T-helper 1 cell treated with Interleukin-12 subunit alpha and Interleukin-12 subunit beta and Interleukin-4 antibody, amounts not matched to agents 30 μg/mL and 1 μg/mL, for 36 hours (primary cell): ENCODE measurements at regions not wholly inside any gene's neighbourhood (a gene's known extent, or its start where the extent isn't known, plus 50 kb on each side); places are given as distances from the start of the nearest gene placed in this dataset.

Experiments used
- H3K27ac Mint-ChIP-seq: one replicate; pipeline ENCODE4 v1.8.0; 2021; ENCODE audit warnings: mild to moderate bottlenecking, mixed read lengths
- H3K27me3 Mint-ChIP-seq: one replicate; pipeline ENCODE4 v1.8.0; 2021; ENCODE audit warnings: low read depth, mixed read lengths
- H3K36me3 Mint-ChIP-seq: one replicate; pipeline ENCODE4 v1.8.0; 2021; ENCODE audit warnings: low read depth, mixed read lengths
- H3K4me1 Mint-ChIP-seq: one replicate; pipeline ENCODE4 v1.8.0; 2021; ENCODE audit warnings: low read depth, mixed read lengths
- H3K4me3 Mint-ChIP-seq: one replicate; pipeline ENCODE4 v1.8.0; 2021; ENCODE audit warnings: mild to moderate bottlenecking, moderate library complexity, mixed read lengths
- H3K9me3 Mint-ChIP-seq: one replicate; pipeline ENCODE4 v1.8.0; 2021; ENCODE audit warnings: mixed read lengths

DNA sequence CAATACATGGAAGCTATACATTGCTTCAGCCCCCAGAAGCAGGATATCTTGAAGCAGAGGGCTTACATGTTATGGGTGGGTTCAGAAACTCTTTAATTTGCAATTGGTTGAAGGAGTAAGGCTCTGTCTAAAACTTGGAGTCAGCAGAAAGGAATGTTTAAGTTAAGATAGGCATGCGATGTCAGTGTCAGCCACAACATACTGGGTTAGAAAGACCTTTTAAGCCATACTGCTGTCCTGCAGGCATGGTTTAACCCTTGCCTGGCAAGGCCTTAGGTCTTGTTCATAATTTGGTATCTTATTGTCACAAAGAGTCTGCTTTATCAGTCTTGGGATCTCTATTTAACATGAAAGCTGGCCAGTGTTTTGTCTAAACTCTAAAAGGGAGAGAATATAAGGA, 1619.6 kb upstream of the WWC1 start:
- no peaks in the 10 kb centered on the region for H3K27me3 Mint-ChIP-seq
- no peak overlapping the region for H3K27ac Mint-ChIP-seq
- H3K4me1 Mint-ChIP-seq = no peaks in the 10 kb centered on the region
- no peaks in the 10 kb centered on the region for H3K36me3 Mint-ChIP-seq
- H3K9me3 Mint-ChIP-seq = peaks cover 21% of the 10 kb centered on the region
- no peak overlapping the region for H3K4me3 Mint-ChIP-seq

DNA sequence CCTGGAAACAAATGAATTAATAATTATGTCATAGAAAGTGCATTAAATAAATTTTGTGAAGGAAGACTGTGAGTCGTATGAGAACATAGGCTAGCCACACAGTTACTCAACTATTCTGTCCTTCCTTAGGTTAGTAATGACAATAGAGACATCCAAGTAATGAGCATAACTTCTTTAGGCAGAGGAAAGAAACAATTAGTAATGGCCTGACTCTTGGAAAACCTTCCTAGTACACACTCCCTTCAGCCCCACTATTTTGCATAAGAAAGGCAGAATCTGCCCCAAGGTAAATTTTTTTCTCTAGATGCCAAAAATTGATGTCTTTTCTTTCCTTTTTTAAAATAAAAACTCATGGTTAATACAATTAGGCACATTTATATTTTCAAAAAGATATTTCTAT, 1619.0 kb upstream of the WWC1 start:
- no peaks in the 10 kb centered on the region for H3K27me3 Mint-ChIP-seq

DNA sequence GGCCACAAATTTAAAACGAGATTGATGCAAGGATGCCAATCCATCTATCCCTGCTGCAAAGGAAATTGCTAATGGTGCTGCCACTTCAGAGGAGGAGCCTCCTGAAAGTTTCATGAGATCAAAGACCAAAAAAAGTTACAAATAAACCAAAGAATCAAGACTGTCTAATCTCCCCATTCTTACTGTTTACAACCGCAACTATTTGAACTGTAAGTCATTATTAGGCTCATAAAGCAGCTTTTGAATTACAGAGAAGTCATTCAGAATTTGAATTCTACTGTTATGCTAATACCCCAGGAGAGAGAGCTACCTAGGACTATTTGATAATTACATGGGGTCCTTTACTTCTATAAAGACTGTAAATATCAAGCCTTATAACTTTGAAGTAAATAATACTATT, 1613.6 kb upstream of the WWC1 start:
- Mint-ChIP-seq H3K27ac (no peak overlapping the region), H3K9me3 (peaks cover 20% of the 10 kb centered on the region), H3K4me3 (no peak overlapping the region), H3K4me1 (no peaks in the 10 kb centered on the region), H3K36me3 (no peaks in the 10 kb centered on the region), H3K27me3 (no peaks in the 10 kb centered on the region)

More for the DNA sequence above, 1619.0 kb upstream of the WWC1 start:
- no peak overlapping the region for H3K27ac Mint-ChIP-seq
- H3K9me3 Mint-ChIP-seq = peaks cover 21% of the 10 kb centered on the region
- H3K4me1 Mint-ChIP-seq = no peaks in the 10 kb centered on the region
- no peak overlapping the region for H3K4me3 Mint-ChIP-seq
- H3K36me3 Mint-ChIP-seq = no peaks in the 10 kb centered on the region

DNA sequence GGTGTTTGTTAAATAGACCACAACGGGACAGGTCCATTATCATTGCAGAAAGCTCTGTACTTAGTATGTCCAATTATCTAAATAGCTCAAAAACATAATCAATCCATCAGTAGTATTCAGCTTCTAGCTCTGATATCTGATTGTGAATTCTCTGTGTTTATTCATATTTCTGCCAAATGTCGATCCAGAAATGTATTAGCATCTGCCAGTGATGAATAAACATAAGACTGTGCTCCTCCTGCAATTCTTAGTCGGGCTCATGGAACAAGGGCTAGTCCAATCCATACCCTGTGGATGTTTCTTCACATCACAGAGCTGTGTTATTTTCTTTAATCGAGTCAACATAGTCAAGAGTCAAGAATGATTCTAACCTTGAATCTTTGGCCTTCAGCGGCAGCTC, 1612.1 kb upstream of the WWC1 start:
- no peaks in the 10 kb centered on the region for H3K4me1 Mint-ChIP-seq
- no peak overlapping the region for H3K4me3 Mint-ChIP-seq
- peaks cover 19% of the 10 kb centered on the region for H3K9me3 Mint-ChIP-seq
- H3K27ac Mint-ChIP-seq = no peak overlapping the region
- H3K27me3 Mint-ChIP-seq = no peaks in the 10 kb centered on the region
- no peaks in the 10 kb centered on the region for H3K36me3 Mint-ChIP-seq

DNA sequence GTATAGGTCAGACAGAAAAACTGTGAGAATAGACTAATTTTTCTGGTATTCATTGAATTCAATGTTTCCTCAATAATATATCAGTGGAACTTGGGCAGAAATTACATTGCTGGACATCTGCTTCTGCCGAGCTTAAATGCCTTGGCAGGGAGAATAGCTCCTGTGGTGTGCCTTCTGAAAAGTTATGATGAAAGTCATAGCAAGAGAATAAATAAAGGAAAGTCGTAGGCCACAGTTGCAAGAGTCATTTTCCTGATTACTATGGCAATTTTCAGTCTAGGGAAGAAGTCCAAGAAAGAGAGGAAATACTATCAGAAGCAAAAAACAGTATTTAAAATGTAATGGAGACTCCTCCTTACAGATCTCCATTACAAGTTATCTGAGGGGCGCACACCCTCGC, 1596.1 kb upstream of the WWC1 start:
- Mint-ChIP-seq H3K36me3 (no peaks in the 10 kb centered on the region), H3K9me3 (peaks cover 15% of the 10 kb centered on the region), H3K27me3 (no peaks in the 10 kb centered on the region), H3K27ac (no peak overlapping the region), H3K4me3 (no peak overlapping the region), H3K4me1 (no peaks in the 10 kb centered on the region)

DNA sequence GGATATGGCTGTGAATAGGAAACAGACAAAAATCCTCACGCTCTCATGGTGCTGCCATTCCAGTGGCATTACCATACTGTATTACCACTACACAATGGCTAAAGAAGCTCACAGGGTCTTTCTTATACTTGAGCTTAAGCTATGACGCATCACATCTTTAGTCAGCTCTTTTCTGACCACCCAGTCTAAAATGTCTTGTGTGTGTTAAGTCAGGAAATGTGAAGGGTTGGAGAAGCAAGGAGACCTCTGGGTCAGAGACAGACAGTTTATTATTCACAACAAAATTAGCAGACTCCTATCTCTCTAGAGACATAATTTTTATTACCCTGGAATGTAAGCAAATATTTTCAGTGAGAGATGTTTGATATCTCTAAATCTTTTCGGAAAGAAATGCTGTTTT, 1583.2 kb upstream of the WWC1 start:
- no peaks in the 10 kb centered on the region for H3K27me3 Mint-ChIP-seq
- peaks cover 18% of the 10 kb centered on the region for H3K9me3 Mint-ChIP-seq
- H3K27ac Mint-ChIP-seq = no peak overlapping the region
- H3K36me3 Mint-ChIP-seq = no peaks in the 10 kb centered on the region
- H3K4me3 Mint-ChIP-seq = no peak overlapping the region
- no peaks in the 10 kb centered on the region for H3K4me1 Mint-ChIP-seq

DNA sequence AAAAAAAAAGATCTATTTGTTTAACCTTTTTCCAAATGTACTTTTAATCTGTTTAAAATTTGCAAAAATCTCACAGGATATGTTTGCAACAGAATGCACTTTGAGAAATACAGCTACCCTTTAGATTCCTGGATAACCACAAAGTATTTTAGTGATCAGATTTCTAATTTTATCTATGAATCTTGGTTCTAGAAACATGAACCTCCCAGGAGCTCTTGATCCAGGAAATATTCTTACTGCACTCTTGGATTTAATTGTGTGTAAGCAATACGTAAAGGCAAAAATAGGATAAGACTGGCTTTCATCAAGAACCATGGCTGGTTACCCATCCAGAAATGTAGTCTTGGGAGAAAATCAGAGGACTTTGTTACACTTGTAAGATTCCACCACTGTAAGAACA, 1581.8 kb upstream of the WWC1 start:
- H3K4me1 Mint-ChIP-seq = no peaks in the 10 kb centered on the region
- H3K4me3 Mint-ChIP-seq = no peak overlapping the region
- H3K27me3 Mint-ChIP-seq = no peaks in the 10 kb centered on the region
- no peaks in the 10 kb centered on the region for H3K36me3 Mint-ChIP-seq
- peaks cover 25% of the 10 kb centered on the region for H3K9me3 Mint-ChIP-seq
- H3K27ac Mint-ChIP-seq = no peak overlapping the region

DNA sequence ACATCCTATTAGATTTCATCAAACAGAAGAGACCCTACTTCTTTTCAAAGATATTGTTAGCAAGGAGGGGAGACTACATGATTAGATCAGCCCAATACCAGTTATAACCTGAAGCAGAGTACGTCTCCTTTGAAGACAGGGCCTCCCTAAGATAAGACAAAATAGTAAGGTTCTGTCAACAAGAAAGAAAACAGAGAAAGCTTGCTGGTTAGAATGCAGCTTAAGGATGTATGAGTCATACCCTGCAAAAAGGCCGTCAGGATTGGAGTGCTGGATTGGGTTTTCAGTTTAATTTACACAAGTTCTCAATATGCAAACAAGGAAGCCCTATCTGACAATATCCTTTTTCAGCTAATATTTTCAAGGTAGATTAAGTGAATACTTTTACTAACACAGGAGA, 1581.2 kb upstream of the WWC1 start:
- Mint-ChIP-seq H3K27me3 (no peaks in the 10 kb centered on the region), H3K4me3 (no peak overlapping the region), H3K9me3 (peaks cover 25% of the 10 kb centered on the region), H3K4me1 (no peaks in the 10 kb centered on the region), H3K27ac (no peak overlapping the region), H3K36me3 (no peaks in the 10 kb centered on the region)

DNA sequence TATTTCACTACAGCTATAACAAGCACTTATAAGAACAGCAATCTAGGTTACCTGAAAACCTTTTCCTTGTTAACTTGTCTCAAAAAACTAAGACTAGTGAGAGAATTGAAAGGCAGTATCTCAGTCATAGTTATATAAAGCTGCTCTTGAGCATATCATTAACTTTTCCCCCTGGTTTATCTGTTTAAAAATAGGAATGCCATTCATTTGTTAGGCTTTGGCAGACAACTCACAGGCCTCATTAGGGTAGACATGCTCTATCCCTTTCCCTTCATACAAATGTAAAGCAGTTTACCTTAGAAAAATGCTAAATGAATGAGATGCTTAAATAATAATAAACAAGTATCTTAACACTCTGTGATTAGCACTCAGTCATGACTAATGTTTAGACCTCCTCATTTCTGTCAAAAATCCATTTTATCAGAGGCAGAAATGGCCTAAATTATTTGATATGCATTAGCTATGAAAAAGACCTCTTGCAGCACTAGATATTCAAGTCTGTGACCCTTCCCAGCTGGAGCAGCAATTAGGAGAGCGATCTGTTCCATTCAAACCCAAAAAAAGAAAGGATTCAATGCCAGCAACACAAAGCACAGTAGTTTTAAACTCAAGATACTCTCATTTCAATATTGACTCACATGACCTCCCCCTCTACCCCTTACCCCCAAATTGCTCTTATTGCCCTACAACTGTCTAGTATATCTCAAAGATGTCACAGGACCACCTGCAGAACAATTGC, 1578.8 kb upstream of the WWC1 start:
- Mint-ChIP-seq H3K36me3 (no peaks in the 10 kb centered on the region), H3K27me3 (no peaks in the 10 kb centered on the region), H3K27ac (no peak overlapping the region), H3K9me3 (peaks cover 26% of the 10 kb centered on the region), H3K4me3 (no peak overlapping the region), H3K4me1 (no peaks in the 10 kb centered on the region)

DNA sequence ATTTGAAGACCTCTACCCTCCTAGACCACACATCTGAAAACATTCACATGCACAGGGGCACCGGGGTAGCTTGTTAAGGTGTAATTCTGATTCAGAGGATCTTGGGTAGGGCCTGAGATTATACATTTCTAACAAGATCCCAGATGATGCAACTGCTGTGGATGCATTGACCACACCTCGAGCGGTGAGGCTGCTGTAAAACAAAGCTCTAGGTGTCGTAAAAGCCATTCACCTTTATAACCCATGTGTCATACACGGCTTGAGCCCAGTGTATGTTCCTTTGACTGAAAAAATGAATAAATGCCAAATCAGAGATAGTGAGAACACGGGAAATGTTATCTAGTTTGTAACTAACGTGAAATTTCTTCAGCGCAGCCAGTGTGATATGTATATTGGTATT, 1578.2 kb upstream of the WWC1 start:
- no peak overlapping the region for H3K4me3 Mint-ChIP-seq
- peaks cover 29% of the 10 kb centered on the region for H3K9me3 Mint-ChIP-seq
- no peaks in the 10 kb centered on the region for H3K36me3 Mint-ChIP-seq
- no peaks in the 10 kb centered on the region for H3K27me3 Mint-ChIP-seq
- H3K27ac Mint-ChIP-seq = no peak overlapping the region
- no peaks in the 10 kb centered on the region for H3K4me1 Mint-ChIP-seq

DNA sequence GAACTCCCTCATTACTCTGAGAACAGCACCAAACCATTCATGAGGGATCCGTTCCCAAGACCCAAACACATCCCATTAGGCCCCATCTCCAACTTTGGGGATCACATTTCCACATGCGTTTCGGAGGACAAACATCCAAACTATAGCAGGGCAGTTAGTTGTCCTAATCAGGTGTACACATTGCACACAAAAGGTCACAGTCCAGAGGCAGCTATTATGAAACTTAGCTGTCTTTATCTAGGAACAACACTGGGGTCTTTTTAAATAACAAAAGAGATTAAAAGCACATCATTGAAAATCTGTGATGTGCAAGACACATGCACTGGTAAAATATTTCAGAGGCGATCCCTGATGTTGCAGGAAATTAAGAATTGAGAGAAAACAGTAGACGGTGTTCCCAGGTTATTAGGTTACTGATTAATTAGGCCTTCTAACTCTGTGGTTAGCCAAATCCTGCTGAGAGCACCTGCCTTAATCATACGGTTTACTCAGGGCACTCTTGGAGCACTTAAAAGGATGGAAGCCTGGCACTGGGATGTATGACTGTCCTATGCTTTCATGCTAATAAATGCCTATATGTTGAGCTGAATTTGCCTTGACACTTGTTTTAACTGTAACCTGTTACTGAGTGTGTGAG, 1574.5 kb upstream of the WWC1 start:
- Mint-ChIP-seq H3K27me3 (no peaks in the 10 kb centered on the region), H3K4me3 (no peak overlapping the region), H3K36me3 (no peaks in the 10 kb centered on the region), H3K9me3 (peaks cover 52% of the 10 kb centered on the region), H3K4me1 (no peaks in the 10 kb centered on the region), H3K27ac (no peak overlapping the region)

DNA sequence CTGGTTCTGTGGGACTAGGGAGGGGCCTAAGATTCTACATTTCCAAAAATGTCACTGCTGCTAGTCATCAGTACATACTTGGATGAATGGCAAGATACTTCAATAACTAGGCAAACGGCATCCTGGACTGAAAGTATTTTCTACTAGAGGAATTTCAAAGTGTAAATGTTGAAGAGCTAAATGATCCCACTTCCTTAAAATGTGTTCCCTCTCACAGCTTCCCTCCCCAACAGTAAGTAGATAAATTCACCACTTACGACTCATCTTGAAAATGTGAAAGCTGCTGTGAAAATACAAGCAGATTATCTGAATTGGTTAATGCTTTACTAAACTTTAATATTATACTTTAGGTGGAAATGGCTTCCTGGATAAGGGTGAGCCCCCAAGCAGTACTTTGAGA, 1571.5 kb upstream of the WWC1 start:
- no peaks in the 10 kb centered on the region for H3K36me3 Mint-ChIP-seq
- H3K4me1 Mint-ChIP-seq = no peaks in the 10 kb centered on the region
- H3K4me3 Mint-ChIP-seq = no peak overlapping the region
- H3K27me3 Mint-ChIP-seq = no peaks in the 10 kb centered on the region
- peaks cover 42% of the 10 kb centered on the region for H3K9me3 Mint-ChIP-seq
- H3K27ac Mint-ChIP-seq = no peak overlapping the region

DNA sequence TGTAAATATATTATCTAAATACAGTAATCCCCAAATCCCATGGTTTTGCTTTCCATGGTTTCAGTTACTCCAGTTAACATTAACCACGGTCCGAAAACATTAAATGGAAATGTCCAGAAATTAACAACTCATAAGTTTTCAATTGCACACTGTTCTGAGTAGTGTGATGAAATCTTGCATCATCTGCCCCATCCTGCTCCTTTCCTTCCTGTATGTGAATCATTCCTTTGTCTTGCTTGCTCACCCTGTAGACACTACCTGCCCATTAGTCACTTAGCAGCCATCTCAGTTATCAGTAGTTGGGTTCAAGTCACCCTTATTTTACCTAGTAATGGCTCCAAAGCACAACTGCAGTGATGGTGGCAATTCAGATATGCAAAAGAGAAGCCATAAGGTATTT, 1568.5 kb upstream of the WWC1 start:
- no peaks in the 10 kb centered on the region for H3K36me3 Mint-ChIP-seq
- H3K27ac Mint-ChIP-seq = no peak overlapping the region
- H3K4me1 Mint-ChIP-seq = no peaks in the 10 kb centered on the region
- H3K27me3 Mint-ChIP-seq = no peaks in the 10 kb centered on the region
- H3K9me3 Mint-ChIP-seq = peaks cover 32% of the 10 kb centered on the region
- H3K4me3 Mint-ChIP-seq = no peak overlapping the region

DNA sequence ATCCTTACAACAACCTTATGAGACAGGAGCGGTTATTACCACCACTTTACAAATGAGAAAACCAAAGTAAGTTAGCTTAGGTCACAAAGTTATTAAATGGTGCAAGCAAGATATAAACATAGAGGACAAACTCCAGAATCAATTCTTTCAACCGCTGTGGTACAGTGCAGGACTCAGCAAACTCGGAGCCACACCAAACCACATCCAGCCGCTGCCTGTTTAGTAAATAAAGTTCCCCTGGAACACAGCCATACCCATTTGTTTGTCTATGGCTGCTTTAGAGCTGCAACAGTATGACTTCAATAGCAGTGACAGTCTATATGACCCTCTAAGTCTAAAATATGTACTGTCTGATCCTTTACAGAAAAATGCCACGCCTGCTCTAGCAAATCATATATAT, 1567.2 kb upstream of the WWC1 start:
- no peaks in the 10 kb centered on the region for H3K4me1 Mint-ChIP-seq
- H3K36me3 Mint-ChIP-seq = no peaks in the 10 kb centered on the region
- peaks cover 26% of the 10 kb centered on the region for H3K9me3 Mint-ChIP-seq
- H3K27ac Mint-ChIP-seq = no peak overlapping the region
- H3K4me3 Mint-ChIP-seq = no peak overlapping the region
- H3K27me3 Mint-ChIP-seq = no peaks in the 10 kb centered on the region

DNA sequence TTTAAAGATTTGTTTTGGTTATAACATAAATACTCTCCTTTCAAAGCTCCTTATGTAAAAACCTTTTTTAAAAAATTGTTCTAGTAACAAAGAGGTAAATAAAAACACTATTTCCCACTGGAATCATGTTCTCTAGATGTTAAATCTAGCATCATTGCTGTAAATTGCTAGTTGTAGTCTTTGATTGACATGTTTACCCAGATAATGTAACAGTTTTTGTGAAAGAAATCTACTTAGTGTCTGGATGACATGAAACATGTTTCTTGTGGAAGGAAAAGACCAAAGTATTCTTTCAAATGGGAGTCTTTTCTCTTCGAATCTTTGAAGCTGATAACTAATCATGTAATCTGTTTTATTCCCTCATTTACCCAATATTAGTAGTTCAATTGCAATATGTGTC, 1565.9 kb upstream of the WWC1 start:
- Mint-ChIP-seq H3K36me3 (no peaks in the 10 kb centered on the region), H3K27ac (no peak overlapping the region), H3K9me3 (peaks cover 16% of the 10 kb centered on the region), H3K4me1 (no peaks in the 10 kb centered on the region), H3K27me3 (no peaks in the 10 kb centered on the region), H3K4me3 (no peak overlapping the region)
